Natural killer cell (primary cell): ENCODE measurements at regions not wholly inside any gene's neighbourhood (a gene's known extent, or its start where the extent isn't known, plus 50 kb on each side); places are given as distances from the start of the nearest gene placed in this dataset.

Experiments used
- ATAC-seq, 3 donors: fragments of 150-1000 bp in 2 of 3; fragments of 200-7000 bp in 1 of 3; cut with Tn5 transposase; 1 replicate in 1 of 3; 2 replicates in 2 of 3; pipeline ENCODE4 v1.10.0; 2021; ENCODE audit warnings: mild to moderate bottlenecking in 2 of 3, moderate library complexity in 2 of 3
- DNase-seq, 2 donors: peaks; one replicate each; pipeline versions ENCODE4 v3.0.0 to v3.0.0-alpha.2; 2013 to 2021; ENCODE audit warnings: mixed read lengths in 1 of 2
- H3K27ac ChIP-seq: one replicate; pipeline ENCODE4 v1.5.1; 2013; ENCODE audit warnings: mild to moderate bottlenecking, low read length
- H3K27me3 ChIP-seq: one replicate; pipeline ENCODE4 v1.6.1; 2013; ENCODE audit warnings: low read length; ENCODE audit not compliant: control insufficient read depth, insufficient read depth
- H3K36me3 ChIP-seq: one replicate; pipeline ENCODE4 v1.6.1; 2013; ENCODE audit warnings: low read length; ENCODE audit not compliant: control insufficient read depth, insufficient read depth
- H3K4me1 ChIP-seq: one replicate; pipeline ENCODE4 v1.6.1; 2013; ENCODE audit warnings: low read length; ENCODE audit not compliant: control insufficient read depth, insufficient read depth
- H3K4me3 ChIP-seq: one replicate; pipeline ENCODE4 v1.5.1; 2013; ENCODE audit warnings: low read length
- H3K9me3 ChIP-seq: one replicate; pipeline ENCODE4 v1.6.1; 2013; ENCODE audit warnings: low read length; ENCODE audit not compliant: control insufficient read depth, insufficient read depth
- H3K27ac Mint-ChIP-seq, 2 donors: one replicate each; pipeline ENCODE4 v1.8.0; 2022; ENCODE audit warnings: mild to moderate bottlenecking in 2 of 2, mixed read lengths in 2 of 2, moderate library complexity in 1 of 2
- H3K27me3 Mint-ChIP-seq, 2 donors: one replicate each; pipeline ENCODE4 v1.8.0; 2022; ENCODE audit warnings: low read depth in 2 of 2, mixed read lengths in 2 of 2
- H3K36me3 Mint-ChIP-seq: one replicate; pipeline ENCODE4 v1.8.0; 2022; ENCODE audit warnings: mixed read lengths
- H3K4me1 Mint-ChIP-seq, 2 donors: one replicate each; pipeline ENCODE4 v1.8.0; 2022; ENCODE audit warnings: mixed read lengths in 2 of 2
- H3K4me3 Mint-ChIP-seq: one replicate; pipeline ENCODE4 v1.8.0; 2022; ENCODE audit warnings: mild to moderate bottlenecking, moderate library complexity, mixed read lengths
- H3K9me3 Mint-ChIP-seq, 2 donors: one replicate each; pipeline ENCODE4 v1.8.0; 2022; ENCODE audit warnings: mixed read lengths in 2 of 2
- CTCF ChIP-seq: fragments of 200-600 bp; IDR thresholded peaks from one replicate; pipeline ENCODE4 v1.8.0; 2022; ENCODE audit warnings: antibody characterized with exemption
- WGBS: methylation state at CpG from one replicate; pipeline ENCODE4 v1.1.7; 2013; ENCODE audit warnings: missing lambda C conversion rate; ENCODE audit not compliant: insufficient coverage; 5-methylcytosine and 5-hydroxymethylcytosine counted together
- intact Hi-C: fragments of 100-400 bp; cut with micrococcal nuclease; formaldehyde crosslinking; loops from one replicate; pipeline ENCODE4 v1.14.2; 2022

- no peaks in the 10 kb centered on the region for H3K9me3 Mint-ChIP-seq
These were observed 283.6 kb downstream of the NPHP4 start for GRCh38 chr1:5708346-5709245.

GRCh38 chr1:5707566-5708345 lies 284.5 kb downstream of the NPHP4 start:
- TF ChIP-seq CTCF = no peak
- Mint-ChIP-seq H3K36me3 (no peaks in the 10 kb centered on the region), H3K4me1 (no peaks in the 10 kb centered on the region)

More at GRCh38 chr1:5708346-5709245, 283.6 kb downstream of the NPHP4 start:
- no peak overlapping the region for H3K4me3 ChIP-seq
- H3K4me1 ChIP-seq = no peaks in the 10 kb centered on the region
- no peak overlapping the region for H3K27ac ChIP-seq
- no peak overlapping the region for H3K27ac Mint-ChIP-seq
- H3K27me3 Mint-ChIP-seq = no peaks in the 10 kb centered on the region
- no peaks in the 10 kb centered on the region for H3K27me3 ChIP-seq
- no peaks in the 10 kb centered on the region for H3K4me1 Mint-ChIP-seq
- H3K9me3 ChIP-seq = no peaks in the 10 kb centered on the region
- intact Hi-C loops = no loop called here
- no peaks in the 10 kb centered on the region for H3K36me3 Mint-ChIP-seq
- WGBS = 90% methylated on average over 27 of the region's 27 CpGs
- DNase-seq = no peak
- no peak for ATAC-seq
- TF ChIP-seq CTCF = no peak
- H3K36me3 ChIP-seq = no peaks in the 10 kb centered on the region
- no peak overlapping the region for H3K4me3 Mint-ChIP-seq

GRCh38 chr1:5706239-5706638 lies 286.0 kb downstream of the NPHP4 start:
- 87% methylated on average over 5 of the region's 5 CpGs for WGBS
- no peak overlapping the region for H3K27ac Mint-ChIP-seq
- no peaks in the 10 kb centered on the region for H3K9me3 Mint-ChIP-seq
- no peaks in the 10 kb centered on the region for H3K27me3 Mint-ChIP-seq
- DNase-seq (no peak), ATAC-seq (no peak)
- Histone ChIP-seq H3K4me3 (no peak overlapping the region), H3K27ac (no peak overlapping the region), H3K4me1 (no peaks in the 10 kb centered on the region), H3K9me3 (no peaks in the 10 kb centered on the region), H3K27me3 (no peaks in the 10 kb centered on the region), H3K36me3 (no peaks in the 10 kb centered on the region)
- intact Hi-C loops = no loop called here
- H3K4me3 Mint-ChIP-seq = no peak overlapping the region
- no peak for TF ChIP-seq CTCF
- no peaks in the 10 kb centered on the region for H3K4me1 Mint-ChIP-seq
- no peaks in the 10 kb centered on the region for H3K36me3 Mint-ChIP-seq

More at GRCh38 chr1:5707566-5708345, 284.5 kb downstream of the NPHP4 start:
- Mint-ChIP-seq H3K9me3 (no peaks in the 10 kb centered on the region), H3K27ac (no peak overlapping the region), H3K27me3 (no peaks in the 10 kb centered on the region), H3K4me3 (no peak overlapping the region)
- H3K27me3 ChIP-seq = no peaks in the 10 kb centered on the region
- no peaks in the 10 kb centered on the region for H3K36me3 ChIP-seq
- H3K4me3 ChIP-seq = no peak overlapping the region
- ATAC-seq (no peak), DNase-seq (no peak)
- H3K4me1 ChIP-seq = no peaks in the 10 kb centered on the region
- intact Hi-C loops = no loop called here
- H3K9me3 ChIP-seq = no peaks in the 10 kb centered on the region
- H3K27ac ChIP-seq = no peak overlapping the region
- whole genome bisulfite sequencing = 74% methylated on average over 10 of the region's 12 CpGs
